Upper lobe of right lung (tissue), 1 donor: ENCODE measurements at regions not wholly inside any gene's neighbourhood (a gene's known extent, or its start where the extent isn't known, plus 50 kb on each side); places are given as distances from the start of the nearest gene placed in this dataset.

ENCODE experiments used
- ATAC-seq: fragments of 200-7000 bp; cut with Tn5 transposase; one replicate; pipeline ENCODE4 v1.9.1; 2020; ENCODE audit warnings: mild to moderate bottlenecking, moderate library complexity
- DNase-seq: peaks from one replicate; pipeline ENCODE4 v3.0.0-alpha.2; 2020
- H3K27ac ChIP-seq: fragments of 200-600 bp; one replicate; pipeline ENCODE4 v1.8.0; 2022
- H3K27me3 ChIP-seq: fragments of 200-600 bp; one replicate; pipeline ENCODE4 v1.8.0; 2022; ENCODE audit warnings: mild to moderate bottlenecking
- H3K36me3 ChIP-seq: fragments of 200-600 bp; one replicate; pipeline ENCODE4 v1.8.0; 2022
- H3K4me1 ChIP-seq: fragments of 200-600 bp; one replicate; pipeline ENCODE4 v1.8.0; 2022
- H3K4me3 ChIP-seq: fragments of 200-600 bp; one replicate; pipeline ENCODE4 v1.8.0; 2022; ENCODE audit warnings: mild to moderate bottlenecking
- H3K9me3 ChIP-seq: fragments of 200-600 bp; one replicate; pipeline ENCODE4 v1.8.0; 2022
- CTCF ChIP-seq: fragments of 200-600 bp; IDR thresholded peaks from one replicate; pipeline ENCODE4 v1.8.0; 2022; ENCODE audit warnings: antibody characterized with exemption
- intact Hi-C: fragments of 100-400 bp; cut with DNase I; formaldehyde crosslinking; loops from one replicate; pipeline ENCODE4 v1.11.0; 2022
- donor health status: DM: no; HTN: yes; CAD: no; lungs with severe emphysema.

DNA sequence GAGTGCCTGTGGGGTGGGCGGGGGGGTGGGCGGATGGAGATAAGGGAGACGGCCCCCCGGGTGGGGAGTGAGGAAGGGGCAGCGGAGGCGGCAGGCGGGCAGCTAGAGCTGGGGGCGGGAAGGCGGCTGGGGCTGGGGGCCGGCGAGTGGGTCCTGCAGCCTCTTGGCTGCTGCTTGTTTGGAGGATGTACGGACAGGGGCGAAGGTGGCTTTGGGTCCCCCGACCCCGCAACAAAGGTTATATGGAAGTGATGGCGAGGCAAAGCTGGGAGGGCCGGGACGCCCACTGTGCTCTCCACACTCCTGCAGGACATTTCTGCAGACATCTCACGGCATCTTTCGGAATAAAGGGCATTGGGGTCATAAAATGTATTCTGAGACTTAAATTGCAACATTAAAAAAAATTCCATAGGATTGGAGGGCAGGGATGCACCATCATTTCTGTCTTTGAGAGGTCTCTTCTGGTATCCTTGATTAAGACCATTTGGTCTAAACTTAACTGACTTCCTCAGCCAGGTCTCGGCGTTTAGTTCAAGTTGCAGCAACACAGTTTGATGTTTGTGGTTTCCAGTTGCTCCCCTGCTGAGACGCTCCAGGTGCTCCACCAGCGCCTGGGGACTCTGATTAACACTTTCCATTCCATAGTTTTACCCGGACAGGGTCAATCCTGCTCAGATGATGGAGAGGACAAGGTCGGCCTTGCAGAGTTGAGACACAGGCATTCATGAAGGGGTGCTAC is 101.6 kb upstream of the SSBP2 start:
- Histone ChIP-seq H3K27me3 (no peaks in the 10 kb centered on the region), H3K9me3 (no peaks in the 10 kb centered on the region), H3K27ac (peak overlapping the region; percentile 95), H3K36me3 (no peaks in the 10 kb centered on the region), H3K4me3 (peak overlapping the region; percentile 52), H3K4me1 (peaks cover 22% of the 10 kb centered on the region)
- DNase-seq: peak; percentile 67
- intact Hi-C loops: loop anchor here (5.0 to 10.0 kb wide), 3 partner anchors 65 to 338 kb away; partner anchors contain the start of gene SSBP2
- TF ChIP-seq CTCF: no peak
- no peak for ATAC-seq

GRCh38 chr5:81851481-81852178 is 100.7 kb upstream of the SSBP2 start:
- no peaks in the 10 kb centered on the region for H3K36me3 ChIP-seq
- H3K9me3 ChIP-seq: no peaks in the 10 kb centered on the region
- intact Hi-C loops: loop anchor here (5.0 to 10.0 kb wide), 3 partner anchors 64 to 337 kb away; partner anchors contain the start of gene SSBP2
- H3K27me3 ChIP-seq: no peaks in the 10 kb centered on the region
- H3K27ac ChIP-seq: peak overlapping the region; percentile 95
- peaks cover 15% of the 10 kb centered on the region for H3K4me1 ChIP-seq
- peak overlapping the region; percentile 52 for H3K4me3 ChIP-seq
- ATAC-seq (peak; percentile 98), DNase-seq (peak; percentile 97)
- TF ChIP-seq CTCF: no peak

DNA sequence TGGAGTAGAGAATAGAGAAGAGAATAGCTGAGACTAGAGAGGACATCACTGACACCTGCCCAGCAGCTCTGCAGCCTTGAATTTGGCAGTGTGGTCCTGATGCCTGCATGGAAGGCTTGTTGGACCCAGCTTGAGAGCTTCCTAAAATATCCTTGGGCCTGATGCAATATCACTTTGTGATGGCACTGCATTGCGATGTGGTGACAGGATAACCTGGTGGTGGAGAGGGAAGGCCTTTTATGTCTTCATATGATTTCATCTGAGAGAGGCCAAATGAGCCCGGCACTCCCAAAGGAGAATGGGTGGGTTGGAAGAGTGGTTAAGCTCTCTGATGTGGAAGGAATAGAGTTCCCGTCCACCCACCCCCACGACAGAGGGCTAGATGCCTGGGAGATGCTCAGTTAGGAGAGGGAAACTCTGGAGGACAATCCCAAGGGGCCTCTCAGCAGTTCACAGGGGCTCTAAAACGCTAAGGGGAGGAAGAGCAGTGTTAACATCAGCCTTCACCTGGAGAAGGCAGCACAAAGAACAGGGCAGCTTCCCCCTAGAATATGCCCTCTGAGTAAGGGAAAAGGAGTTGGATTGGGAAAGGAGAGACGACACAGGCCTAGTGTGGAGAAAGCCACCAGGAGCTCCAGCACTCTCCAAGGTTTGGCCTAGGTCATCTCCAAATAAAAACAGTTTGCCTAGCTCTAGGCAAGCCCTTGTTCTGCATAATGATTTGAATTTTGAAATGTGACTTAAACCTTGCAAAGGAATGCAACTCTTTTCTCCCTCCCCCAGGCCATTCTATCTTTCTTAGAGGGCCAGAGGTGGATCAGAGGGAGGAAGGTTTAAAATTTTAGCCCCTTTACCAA is 99.8 kb upstream of the SSBP2 start:
- DNase-seq: no peak
- peak overlapping the region; percentile 52 for H3K4me3 ChIP-seq
- H3K4me1 ChIP-seq: peaks cover 15% of the 10 kb centered on the region
- H3K27ac ChIP-seq: peak overlapping the region; percentile 95
- intact Hi-C loops: loop anchor here (5.0 to 10.0 kb wide), 3 partner anchors 63 to 336 kb away; partner anchors contain the start of gene SSBP2
- TF ChIP-seq CTCF: no peak
- no peaks in the 10 kb centered on the region for H3K9me3 ChIP-seq
- no peaks in the 10 kb centered on the region for H3K27me3 ChIP-seq
- no peak for ATAC-seq
- H3K36me3 ChIP-seq: no peaks in the 10 kb centered on the region

GRCh38 chr5:81849770-81850367 is 99.0 kb upstream of the SSBP2 start:
- no peaks in the 10 kb centered on the region for H3K27me3 ChIP-seq
- ATAC-seq: no peak
- no peak for TF ChIP-seq CTCF
- no peak overlapping the region for H3K4me3 ChIP-seq
- no peaks in the 10 kb centered on the region for H3K9me3 ChIP-seq
- H3K27ac ChIP-seq: no peak overlapping the region
- intact Hi-C loops: loop anchor here (5.0 to 10.0 kb wide), 3 partner anchors 63 to 335 kb away; partner anchors contain the start of gene SSBP2
- peaks cover 15% of the 10 kb centered on the region for H3K4me1 ChIP-seq
- H3K36me3 ChIP-seq: no peaks in the 10 kb centered on the region
- no peak for DNase-seq

DNA sequence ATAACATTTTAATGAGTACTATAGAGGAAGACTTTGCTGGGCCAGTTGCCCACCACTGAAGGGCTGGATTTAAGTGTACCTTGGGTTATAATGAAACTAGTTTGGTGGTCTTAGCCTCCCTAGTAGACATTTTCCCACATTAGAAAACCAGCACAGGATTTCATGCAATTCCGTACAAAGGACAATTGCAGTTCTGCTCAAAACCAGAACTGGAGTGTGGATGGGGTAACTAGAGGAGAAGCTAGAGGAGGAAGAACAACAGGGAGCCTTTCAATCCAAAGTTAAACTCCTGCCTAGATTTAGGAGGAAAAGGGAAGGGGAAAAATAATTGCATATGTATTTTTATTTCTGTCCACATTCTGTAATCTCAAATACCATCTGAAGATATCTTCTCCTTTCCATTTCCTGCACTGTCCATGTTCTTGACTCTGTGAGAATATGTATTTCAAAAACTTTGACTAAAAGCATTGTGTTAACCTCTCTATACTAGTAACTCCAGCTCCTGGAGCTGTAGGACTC is 97.5 kb upstream of the SSBP2 start:
- Histone ChIP-seq H3K27ac (no peak overlapping the region), H3K9me3 (no peaks in the 10 kb centered on the region), H3K27me3 (no peaks in the 10 kb centered on the region), H3K36me3 (no peaks in the 10 kb centered on the region), H3K4me1 (peaks cover 15% of the 10 kb centered on the region), H3K4me3 (no peak overlapping the region)
- ATAC-seq: peak; percentile 11
- no peak for DNase-seq
- intact Hi-C loops: no loop called here
- no peak for TF ChIP-seq CTCF
